ENCODE measurements at regions not wholly inside any gene's neighbourhood (a gene's known extent, or its start where the extent isn't known, plus 50 kb on each side); places are given as distances from the start of the nearest gene placed in this dataset.

DNA sequence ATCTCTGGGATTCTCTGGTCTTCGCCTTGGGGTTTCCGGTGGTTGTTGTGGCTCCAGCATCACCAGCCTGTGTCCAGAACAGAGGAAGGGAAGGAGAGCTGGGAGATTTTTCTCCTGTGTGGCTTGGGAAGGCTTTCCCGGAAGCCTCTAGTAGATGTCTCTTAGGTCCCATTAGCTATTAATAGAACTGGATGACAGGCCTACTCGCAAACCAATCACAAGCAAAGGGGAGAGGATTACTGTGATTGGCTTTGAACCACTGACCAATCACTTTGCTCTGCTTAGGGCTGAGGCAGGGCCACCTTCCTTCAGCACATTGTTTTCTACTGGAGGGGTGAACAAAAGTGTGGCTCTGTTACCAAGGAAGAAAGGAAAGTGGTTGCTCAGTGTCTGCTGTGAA, 203.4 kb upstream of the SULF2 start:
- TF ChIP-seq NFRKB (IDR thresholded peaks at IDR 0.05): no peak
- no peak for TF ChIP-seq ELF4 (IDR thresholded peaks at IDR 0.05)
- TF ChIP-seq FOXK2 (IDR thresholded peaks at IDR 0.05): no peak
- no peak for TF ChIP-seq SP1 (IDR thresholded peaks at IDR 0.05)
- TF ChIP-seq CTBP1 (IDR thresholded peaks at IDR 0.05; ENCODE audit: borderline replicate concordance): no peak
- no peak for TF ChIP-seq ARNT (IDR thresholded peaks at IDR 0.05)
- no peak for TF ChIP-seq L3MBTL2 (conservative IDR thresholded peaks at IDR 0.05)

Data from HEK293T (cell line).